DMS53 treated with DMSO at 0.1 percent for 48 hours (cell line): ENCODE measurements at regions not wholly inside any gene's neighbourhood (a gene's known extent, or its start where the extent isn't known, plus 50 kb on each side); places are given as distances from the start of the nearest gene placed in this dataset.
"Not testable (repeated sequence)": the region's sequence is repeated elsewhere in the genome, so short reads cannot be mapped to it uniquely, and the experiment has no call there.

ENCODE experiments used
- DNase-seq: peaks from one replicate; lab custom pipeline; 2025; ENCODE audit not compliant: unreplicated experiment; lab: John Stamatoyannopoulos, UW

DNA sequence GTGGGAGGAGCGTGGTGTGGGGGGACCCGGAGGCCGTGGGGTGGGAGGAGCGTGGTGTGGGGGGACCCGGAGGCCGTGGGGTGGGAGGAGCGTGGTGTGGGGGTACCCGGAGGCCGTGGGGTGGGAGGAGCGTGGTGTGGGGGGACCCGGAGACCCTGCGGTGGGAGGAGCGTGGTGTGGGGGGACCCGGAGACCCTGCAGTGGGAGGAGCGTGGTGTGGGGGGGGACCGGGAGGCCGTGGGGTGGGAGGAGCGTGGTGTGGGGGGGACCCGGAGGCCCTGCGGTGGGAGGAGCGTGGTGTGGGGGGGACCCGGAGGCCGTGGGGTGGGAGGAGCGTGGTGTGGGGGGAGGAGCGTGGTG lies 203.5 kb downstream of the DLL1 start:
- not testable (repeated sequence) for DNase-seq

- no peak for DNase-seq
Measured at GRCh38 chr6:170086639-170087420, 204.0 kb downstream of the DLL1 start.

DNA sequence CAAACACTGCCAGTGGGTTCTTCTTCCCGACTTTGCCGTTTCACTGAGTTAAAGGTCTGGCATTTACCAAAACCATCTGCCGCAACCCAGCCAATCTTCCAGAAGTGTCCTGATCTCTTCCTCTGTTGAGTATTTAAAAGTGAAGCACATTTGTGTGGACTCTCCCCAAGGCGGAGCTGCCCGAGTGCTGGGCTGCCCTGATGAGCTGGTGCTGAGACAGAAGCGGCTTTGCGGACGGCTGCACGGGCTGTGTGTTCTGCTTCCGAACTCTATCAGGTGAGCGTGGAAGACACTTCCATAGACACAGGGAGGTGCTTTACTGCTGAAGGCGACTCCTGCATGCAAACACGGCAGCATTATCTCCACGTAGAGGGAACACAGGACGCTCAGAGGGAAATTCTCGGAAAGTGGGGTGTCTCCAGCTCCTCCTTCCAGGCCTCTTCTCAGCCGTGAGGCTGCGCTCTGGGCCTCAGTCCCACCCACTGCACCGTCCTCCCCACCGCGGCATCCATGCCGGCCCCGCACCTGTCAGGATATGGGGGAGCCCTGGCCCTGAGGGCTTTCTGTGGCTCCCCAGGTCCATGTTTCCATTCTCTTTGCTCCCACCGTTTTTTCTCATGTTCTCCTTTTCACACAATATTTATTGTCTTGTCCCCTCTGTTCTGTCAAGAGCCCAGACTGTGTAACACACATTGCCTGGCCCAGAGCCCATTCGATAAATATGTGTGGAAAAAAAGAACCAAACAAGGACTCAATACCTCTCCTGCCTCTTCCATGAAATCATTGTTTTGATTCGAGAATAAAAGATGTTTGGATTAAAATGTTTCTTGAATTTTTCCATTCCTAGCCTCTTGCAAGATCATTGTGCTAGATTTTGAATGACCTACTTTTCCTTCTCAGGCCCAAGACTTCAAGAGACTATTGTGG lies 205.1 kb downstream of the DLL1 start:
- no peak for DNase-seq

- no peak for DNase-seq
Measured at GRCh38 chr6:170084166-170084730, 206.6 kb downstream of the DLL1 start.

DNA sequence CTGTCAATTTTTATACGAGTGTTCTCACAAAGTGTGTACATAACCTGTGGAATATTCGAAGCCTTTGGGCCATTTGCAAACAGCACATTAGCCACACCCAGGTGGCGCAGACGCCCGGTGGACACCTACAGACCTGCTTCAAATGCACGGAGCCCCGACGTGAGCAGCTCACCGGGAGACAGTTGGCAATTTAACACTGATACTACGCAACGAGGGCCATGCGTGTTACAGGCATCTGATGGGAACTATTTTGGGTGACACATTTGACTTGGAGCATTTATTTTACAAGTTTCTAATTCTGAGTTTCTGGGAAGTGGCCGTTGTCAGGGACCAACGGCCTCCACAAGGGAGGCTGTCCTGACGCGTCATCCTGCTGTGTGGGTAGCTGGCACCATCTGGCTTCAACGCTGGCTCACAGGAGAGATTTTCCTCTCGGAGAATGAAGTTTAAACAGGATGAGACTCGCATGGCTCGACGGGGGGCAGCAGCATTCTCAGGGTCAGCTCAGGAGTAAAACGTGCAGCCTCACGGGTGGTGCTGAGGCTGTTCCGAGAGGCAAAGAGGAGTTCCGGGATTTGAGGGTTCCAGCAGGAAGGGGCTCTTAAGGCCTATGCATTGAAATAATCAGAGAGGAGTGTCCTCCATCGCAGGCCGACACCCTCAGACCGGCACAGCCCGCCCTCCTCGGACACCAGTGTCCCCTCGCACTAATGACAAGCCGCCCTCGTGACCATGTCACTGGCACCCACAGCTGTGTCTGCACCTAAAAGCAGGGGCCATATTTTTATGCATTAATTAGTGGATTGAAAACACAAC lies 207.4 kb downstream of the DLL1 start:
- DNase-seq = no peak

- DNase-seq = peak; percentile 17
Measured at GRCh38 chr6:170082531-170083187, 208.2 kb downstream of the DLL1 start.

- no peak for DNase-seq
Measured at GRCh38 chr6:170082067-170082466, 208.8 kb downstream of the DLL1 start.

GRCh38 chr6:170081556-170081955 lies 209.3 kb downstream of the DLL1 start:
- no peak for DNase-seq

DNA sequence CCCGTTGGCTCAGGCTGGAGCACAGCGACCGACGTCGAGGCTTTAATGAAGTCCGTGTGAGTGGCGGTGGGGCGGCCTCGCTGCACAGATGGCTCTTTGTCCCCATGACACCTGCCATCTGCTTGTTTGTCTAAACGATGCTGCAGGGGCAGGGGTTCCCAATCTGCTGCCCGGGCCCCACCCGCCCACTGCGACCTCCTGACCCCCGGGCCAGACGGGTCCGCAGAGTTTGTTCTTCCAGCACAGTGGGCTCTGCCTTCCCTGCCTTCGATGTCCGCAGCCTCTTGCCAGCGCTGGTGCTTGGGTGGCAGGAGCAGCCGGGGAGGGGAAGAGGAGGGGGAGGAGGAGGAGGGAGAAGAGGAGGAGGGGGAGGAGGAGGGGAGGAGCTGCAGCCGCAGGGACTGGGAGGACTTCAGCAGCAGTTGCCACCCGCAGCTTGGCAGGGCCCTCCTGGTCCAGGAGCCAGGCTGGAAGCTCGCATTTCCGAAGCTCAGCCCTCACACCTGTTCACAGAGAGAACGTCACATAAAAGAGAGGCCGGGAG lies 210.0 kb downstream of the DLL1 start:
- peak; percentile 19 for DNase-seq

DNA sequence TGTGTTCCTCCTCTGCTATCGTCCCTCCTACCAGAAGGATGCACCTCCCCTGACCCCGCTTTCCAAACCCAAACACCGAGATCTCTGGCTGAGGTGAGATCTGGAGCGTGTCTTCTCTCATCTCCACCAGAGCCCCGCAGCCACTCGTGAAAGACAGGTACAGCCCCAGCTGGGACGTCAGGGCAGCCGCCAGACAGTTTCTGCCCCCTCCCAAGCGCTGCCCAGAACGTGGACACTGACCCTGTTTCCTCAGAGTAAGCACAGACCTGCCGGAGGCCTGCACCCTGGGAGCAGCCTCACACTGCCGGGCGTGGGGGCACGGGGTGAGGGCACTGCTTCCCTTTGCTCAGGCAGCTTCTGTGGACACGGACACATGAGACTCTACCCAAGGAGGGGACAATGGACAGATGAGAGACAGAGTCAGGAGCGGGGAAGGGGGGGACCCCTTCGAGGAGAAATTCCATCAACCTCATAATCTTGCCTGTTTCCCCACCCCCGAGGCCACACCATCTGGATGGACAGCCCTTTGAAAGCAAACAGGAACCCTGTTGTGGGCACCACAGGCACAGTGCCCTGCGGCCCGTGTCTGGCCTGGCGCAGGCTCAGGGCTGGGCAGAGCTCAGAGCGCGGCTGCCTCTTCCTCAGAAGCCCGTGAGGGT lies 210.6 kb downstream of the DLL1 start:
- DNase-seq = no peak

DNA sequence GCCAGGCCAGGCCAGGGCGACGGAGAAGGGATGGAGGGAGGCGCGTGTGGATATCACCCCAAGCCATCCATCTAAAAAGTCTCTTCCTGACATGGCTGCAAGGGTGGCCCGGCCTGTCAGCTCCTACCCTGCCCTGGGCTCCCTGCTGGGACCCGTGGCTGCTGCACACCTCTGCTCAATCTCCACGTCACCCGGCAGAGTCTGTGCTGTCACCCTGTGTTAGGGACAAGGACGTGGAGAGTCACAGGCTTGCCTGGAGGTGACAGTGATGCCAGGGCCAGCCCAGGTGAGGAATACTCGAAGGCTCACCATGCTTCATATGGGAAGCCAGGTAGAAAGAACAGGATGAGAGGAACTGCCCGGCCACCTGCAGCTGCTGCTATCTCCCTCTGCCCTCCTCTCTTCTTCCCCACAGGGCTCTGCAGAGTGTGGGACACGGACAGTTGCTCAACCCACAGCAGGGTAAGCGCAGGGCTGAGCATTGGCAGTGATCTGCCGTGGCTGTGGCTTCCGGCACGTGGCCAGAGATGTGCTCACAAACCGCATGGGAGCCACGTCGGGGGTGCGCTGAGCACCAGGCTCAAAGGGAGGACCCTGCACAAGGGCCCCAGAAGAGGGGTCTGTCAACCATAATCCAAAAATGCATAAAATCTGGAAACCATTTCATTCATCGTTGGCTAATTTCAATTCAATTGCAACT lies 214.3 kb downstream of the DLL1 start:
- DNase-seq = no peak

DNA sequence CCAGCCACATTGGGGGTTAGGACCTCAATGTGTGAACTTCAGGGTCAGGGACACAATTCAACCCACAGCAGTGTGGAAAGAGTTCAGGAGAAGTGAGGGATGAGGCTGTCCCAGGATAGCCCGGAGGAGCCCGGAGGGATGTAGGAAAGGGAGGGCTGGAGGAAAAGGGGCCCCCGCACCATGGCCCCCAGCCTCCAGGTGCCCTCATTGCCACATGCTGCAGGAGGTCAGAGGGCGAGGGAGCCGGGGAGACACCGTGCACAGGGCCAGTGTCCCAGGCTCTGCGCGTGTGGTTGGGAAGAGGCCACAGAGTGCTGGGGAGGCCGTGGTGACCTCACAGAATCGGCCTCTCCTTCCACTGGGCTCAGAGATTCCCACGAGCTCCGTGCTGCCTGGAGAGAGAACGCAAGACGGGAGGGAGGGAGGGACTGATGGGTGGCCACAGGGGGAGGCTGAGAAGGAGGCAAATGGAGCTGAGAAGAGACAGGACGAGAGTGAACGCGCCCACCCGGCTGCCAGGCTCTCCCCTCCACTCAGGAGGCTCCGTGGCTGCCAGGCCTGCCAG lies 215.1 kb downstream of the DLL1 start:
- no peak for DNase-seq

GRCh38 chr6:170074907-170075306 lies 216.0 kb downstream of the DLL1 start:
- no peak for DNase-seq

DNA sequence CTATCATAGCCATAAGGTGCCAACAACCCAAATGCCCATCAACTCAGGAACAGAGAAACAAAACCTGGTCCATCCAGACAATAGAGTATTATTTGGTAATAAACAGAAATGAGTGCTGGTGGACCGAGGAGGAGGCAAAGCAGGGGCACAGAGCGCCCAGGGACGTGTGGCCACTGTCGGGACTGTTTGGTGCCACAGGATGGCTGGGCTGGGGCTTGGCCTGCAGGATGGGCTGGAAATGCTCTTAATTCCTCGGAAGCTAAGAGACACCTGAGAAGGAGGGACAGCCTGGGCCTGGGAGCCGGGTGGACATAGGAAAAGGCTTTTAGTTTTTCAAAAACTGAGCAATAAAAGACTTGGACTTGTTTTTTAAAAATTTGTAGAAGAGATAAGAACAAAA lies 216.4 kb downstream of the DLL1 start:
- DNase-seq = no peak

- no peak for DNase-seq
Measured at GRCh38 chr6:170073846-170074245, 217.0 kb downstream of the DLL1 start.

DNA sequence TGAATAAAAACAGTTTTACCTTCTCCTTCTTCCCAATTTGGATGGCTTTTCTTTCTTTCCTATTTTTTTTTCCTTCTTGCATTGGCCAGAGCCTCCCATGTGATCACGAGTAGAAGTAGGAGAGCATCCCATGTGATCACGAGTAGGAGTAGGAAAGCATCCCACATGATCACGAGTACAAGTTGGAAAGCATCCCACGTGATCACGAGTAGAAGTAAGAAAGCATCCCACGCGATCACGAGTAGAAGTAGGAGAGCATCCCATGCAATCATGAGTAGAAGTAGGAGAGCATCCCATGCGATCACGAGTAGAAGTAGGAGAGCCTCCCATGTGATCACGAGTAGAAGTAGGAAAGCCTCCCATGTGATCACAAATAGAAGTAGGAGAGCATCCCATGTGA lies 218.6 kb downstream of the DLL1 start:
- no peak for DNase-seq

DNA sequence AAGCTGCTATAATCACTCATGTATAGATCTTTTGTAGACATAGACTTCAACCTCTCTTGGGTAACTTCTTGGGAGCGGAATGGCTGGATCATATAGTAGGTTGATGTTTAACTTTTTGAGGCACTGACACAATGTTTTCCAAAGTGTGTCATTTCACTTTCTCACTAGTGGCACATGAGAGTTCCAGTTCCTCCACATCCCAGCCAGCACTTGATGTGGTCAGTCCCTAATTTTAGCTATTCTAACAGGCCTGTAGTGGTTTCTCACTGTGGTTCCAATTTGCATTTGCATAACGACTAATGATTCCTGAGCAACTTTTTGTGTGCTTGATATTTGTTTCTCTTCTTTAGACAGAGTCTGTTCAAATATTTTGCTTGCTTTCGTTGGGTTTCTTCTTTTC lies 221.3 kb downstream of the DLL1 start:
- DNase-seq = no peak

GRCh38 chr6:170068496-170068895 lies 222.4 kb downstream of the DLL1 start:
- no peak for DNase-seq

DNA sequence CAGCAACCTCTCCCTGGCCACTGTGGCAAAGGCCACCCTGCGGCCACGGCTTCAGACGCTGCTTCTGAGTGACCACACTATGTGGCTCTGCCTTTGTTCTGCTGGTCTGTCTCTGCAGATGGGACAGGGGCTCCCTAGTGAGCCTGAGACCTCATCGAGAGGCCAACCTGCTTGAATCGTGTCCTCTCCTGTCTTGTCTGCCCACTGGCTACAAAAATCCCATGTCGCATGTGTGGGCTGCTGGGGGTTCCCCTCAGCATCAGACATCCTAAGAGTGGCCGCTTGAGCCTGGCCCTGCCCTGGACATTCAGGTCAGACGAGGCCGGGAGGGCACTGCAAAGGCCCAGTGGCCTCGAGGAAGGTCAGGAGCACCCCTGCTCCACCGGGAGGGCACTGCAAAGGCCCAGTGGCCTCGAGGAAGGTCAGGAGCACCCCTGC lies 222.9 kb downstream of the DLL1 start:
- no peak for DNase-seq
